Mesenchymal stem cell (in vitro differentiated cells and primary cell): ENCODE measurements at regions not wholly inside any gene's neighbourhood (a gene's known extent, or its start where the extent isn't known, plus 50 kb on each side); places are given as distances from the start of the nearest gene placed in this dataset.
A peak's percentile ranks its signal among the peaks of the same experiment; 100 is the strongest.

Experiments used
- DNase-seq: peaks from one replicate; pipeline ENCODE4 v3.0.0-alpha.2; 2013
- H2AFZ ChIP-seq: one replicate; pipeline ENCODE4 v1.6.1; 2013; ENCODE audit warnings: low read depth, mild to moderate bottlenecking, control low read depth, inconsistent platforms, low read length, moderate library complexity
- H2AK5ac ChIP-seq: 2 replicates; pipeline ENCODE4 v1.6.1; 2013; ENCODE audit warnings: low read length, moderate library complexity, mild to moderate bottlenecking, inconsistent platforms; ENCODE audit not compliant: severe bottlenecking
- H2BK120ac ChIP-seq: one replicate; pipeline ENCODE4 v1.6.1; 2013; ENCODE audit warnings: low read depth, mild to moderate bottlenecking, inconsistent platforms, low read length, moderate library complexity
- H2BK12ac ChIP-seq, 2 experiments: one replicate each; pipeline ENCODE4 v1.6.1; 2013; ENCODE audit warnings: inconsistent platforms in 2 of 2, low read length in 2 of 2, mild to moderate bottlenecking in 2 of 2, moderate library complexity in 2 of 2, control low read depth in 1 of 2
- H2BK15ac ChIP-seq: one replicate; pipeline ENCODE4 v1.6.1; 2013; ENCODE audit warnings: mild to moderate bottlenecking, low read depth, inconsistent platforms; ENCODE audit not compliant: poor library complexity, severe bottlenecking
- H2BK5ac ChIP-seq: 2 replicates; pipeline ENCODE4 v1.6.1; 2013; ENCODE audit warnings: low read depth, mild to moderate bottlenecking, low read length, control low read depth, inconsistent platforms; ENCODE audit not compliant: poor library complexity, severe bottlenecking
- H3K14ac ChIP-seq, 2 experiments: one replicate each; pipeline ENCODE4 v1.6.1; 2013; ENCODE audit warnings: inconsistent platforms in 2 of 2, low read length in 2 of 2, control low read depth in 1 of 2, mild to moderate bottlenecking in 1 of 2, moderate library complexity in 1 of 2
- H3K18ac ChIP-seq, 2 experiments: one replicate each; pipeline ENCODE4 v1.6.1; 2013; ENCODE audit warnings: inconsistent platforms in 2 of 2, low read length in 2 of 2, control low read depth in 1 of 2, low read depth in 1 of 2, mild to moderate bottlenecking in 1 of 2
- H3K23ac ChIP-seq, 2 experiments: one replicate each; pipeline ENCODE4 v1.6.1; 2013; ENCODE audit warnings: inconsistent platforms in 2 of 2, low read length in 2 of 2, mild to moderate bottlenecking in 2 of 2, moderate library complexity in 2 of 2, control low read depth in 1 of 2
- H3K27ac ChIP-seq: 2 replicates; pipeline ENCODE4 v1.5.1; 2013; ENCODE audit warnings: mild to moderate bottlenecking, moderate library complexity, low read length, control low read depth, inconsistent platforms; ENCODE audit not compliant: poor library complexity, severe bottlenecking
- H3K27me3 ChIP-seq, 2 experiments: 2 replicates each; pipeline versions ENCODE4 v1.6.1 to v1.7.0; 2013; ENCODE audit warnings: low read length in 2 of 2, mild to moderate bottlenecking in 2 of 2, moderate library complexity in 2 of 2, control low read depth in 1 of 2, inconsistent platforms in 1 of 2; ENCODE audit not compliant: control insufficient read depth in 1 of 2, insufficient read depth in 1 of 2
- H3K36me3 ChIP-seq, 2 experiments: 2 replicates each; pipeline versions ENCODE4 v1.6.1 to v1.7.0; 2013; ENCODE audit warnings: low read length in 2 of 2, control low read depth in 1 of 2, inconsistent platforms in 1 of 2, low read depth in 1 of 2, mild to moderate bottlenecking in 1 of 2; ENCODE audit not compliant: insufficient read depth in 2 of 2, control insufficient read depth in 1 of 2
- H3K4ac ChIP-seq, 2 experiments: one replicate each; pipeline ENCODE4 v1.6.1; 2013; ENCODE audit warnings: inconsistent platforms in 2 of 2, low read length in 2 of 2, mild to moderate bottlenecking in 2 of 2, moderate library complexity in 2 of 2, control low read depth in 1 of 2, low read depth in 1 of 2
- H3K4me1 ChIP-seq: 2 replicates; pipeline ENCODE4 v1.6.1; 2013; ENCODE audit warnings: low read depth, low read length, control low read depth; ENCODE audit not compliant: control insufficient read depth, insufficient read depth
- H3K4me2 ChIP-seq: 2 replicates; pipeline ENCODE4 v1.6.1; 2013; ENCODE audit warnings: low read length, mild to moderate bottlenecking, inconsistent platforms; ENCODE audit not compliant: poor library complexity, severe bottlenecking
- H3K4me3 ChIP-seq, 2 experiments: 2 replicates each; pipeline versions ENCODE4 v1.5.1 to v1.7.0; 2013; ENCODE audit warnings: low read length in 2 of 2, mild to moderate bottlenecking in 2 of 2, control low read depth in 1 of 2, low read depth in 1 of 2; ENCODE audit not compliant: insufficient read depth in 1 of 2
- H3K79me1 ChIP-seq: replicated peaks from 2 replicates; pipeline ENCODE4 v1.6.1; 2013; ENCODE audit warnings: mild to moderate bottlenecking, control low read depth, low read length, inconsistent platforms; ENCODE audit not compliant: poor library complexity, severe bottlenecking
- H3K9ac ChIP-seq: 2 replicates; pipeline ENCODE4 v1.7.0; 2013; ENCODE audit warnings: mild to moderate bottlenecking, low read length, moderate library complexity
- H3K9me3 ChIP-seq: 2 replicates; pipeline ENCODE4 v1.7.0; 2013; ENCODE audit warnings: mild to moderate bottlenecking, low read length; ENCODE audit not compliant: control insufficient read depth
- H4K8ac ChIP-seq: one replicate; pipeline ENCODE4 v1.6.1; 2013; ENCODE audit warnings: inconsistent platforms, mild to moderate bottlenecking, low read length, moderate library complexity
- H4K91ac ChIP-seq: one replicate; pipeline ENCODE4 v1.6.1; 2013; ENCODE audit warnings: mild to moderate bottlenecking, low read length, inconsistent platforms
- WGBS: methylation state at CpG from one replicate; pipeline ENCODE4 v1.1.7; 2013; ENCODE audit warnings: mixed read lengths; 5-methylcytosine and 5-hydroxymethylcytosine counted together

DNA sequence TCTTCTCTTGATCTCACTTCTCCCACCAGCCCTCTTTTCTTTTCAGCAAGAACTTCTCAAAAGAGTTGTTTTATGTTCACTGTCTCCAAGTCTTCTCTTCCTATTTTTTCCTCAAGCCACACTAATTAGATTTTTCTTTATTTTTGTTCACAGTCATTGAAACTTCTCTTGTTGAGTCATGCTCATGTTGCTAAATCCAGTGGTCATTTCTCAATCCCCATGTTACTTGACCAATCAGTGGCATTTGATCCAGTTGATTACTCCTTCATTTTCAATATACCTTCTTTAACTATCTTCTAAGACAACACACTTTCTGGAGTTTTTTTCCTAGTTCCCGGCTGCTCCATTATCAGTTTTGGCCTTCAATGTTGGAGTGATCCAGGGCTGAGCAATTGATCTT, 103.1 kb upstream of the LSM6 start:
- no peaks in the 10 kb centered on the region for H3K4me1 ChIP-seq
- H3K4ac ChIP-seq, result no peak overlapping the region
- no peak overlapping the region for H4K8ac ChIP-seq
- no peak overlapping the region for H4K91ac ChIP-seq
- H3K4me3 ChIP-seq, result no peak overlapping the region
- no peaks in the 10 kb centered on the region for H3K79me1 ChIP-seq
- H3K9ac ChIP-seq, result no peak overlapping the region
- no peak overlapping the region for H2BK15ac ChIP-seq
- DNase-seq, result peak; percentile 5
- no peak overlapping the region for H3K18ac ChIP-seq
- H3K14ac ChIP-seq, result no peak overlapping the region
- H3K9me3 ChIP-seq, result no peaks in the 10 kb centered on the region
- H3K23ac ChIP-seq, result no peak overlapping the region
- no peaks in the 10 kb centered on the region for H3K27me3 ChIP-seq
- no peak overlapping the region for H2BK120ac ChIP-seq
- no peak overlapping the region for H2AFZ ChIP-seq
- no peaks in the 10 kb centered on the region for H3K36me3 ChIP-seq
- 96% methylated on average over 1 of the region's 1 CpG for WGBS
- no peak overlapping the region for H2BK12ac ChIP-seq
- H2AK5ac ChIP-seq, result no peak overlapping the region
- no peak overlapping the region for H2BK5ac ChIP-seq
- H3K27ac ChIP-seq, result no peak overlapping the region
- no peak overlapping the region for H3K4me2 ChIP-seq

DNA sequence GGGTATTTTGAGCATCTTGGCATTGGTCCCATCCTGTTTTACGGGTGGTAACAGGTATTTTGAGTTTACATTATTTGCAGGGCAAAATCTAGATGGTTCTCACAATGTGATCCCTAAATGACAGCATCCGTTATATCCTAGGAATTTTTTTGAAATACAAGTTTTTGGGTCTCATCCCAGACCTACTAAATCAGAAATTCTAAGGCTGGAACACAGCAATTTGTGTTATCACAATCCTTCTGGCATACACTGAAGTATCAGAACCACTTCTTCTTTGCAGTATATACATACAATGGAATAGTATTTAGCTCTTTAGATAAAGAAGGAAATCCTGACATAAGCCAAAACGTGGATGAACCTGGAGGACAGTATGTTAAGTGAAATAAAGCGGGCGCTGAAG, 104.1 kb upstream of the LSM6 start:
- no peaks in the 10 kb centered on the region for H3K79me1 ChIP-seq
- H2AK5ac ChIP-seq, result no peak overlapping the region
- H4K91ac ChIP-seq, result no peak overlapping the region
- no peak overlapping the region for H2BK15ac ChIP-seq
- H2BK5ac ChIP-seq, result no peak overlapping the region
- no peaks in the 10 kb centered on the region for H3K4me1 ChIP-seq
- no peak overlapping the region for H3K4ac ChIP-seq
- H2AFZ ChIP-seq, result no peak overlapping the region
- no peak overlapping the region for H3K18ac ChIP-seq
- no peak overlapping the region for H3K4me2 ChIP-seq
- H2BK12ac ChIP-seq, result no peak overlapping the region
- H3K9me3 ChIP-seq, result no peaks in the 10 kb centered on the region
- H3K36me3 ChIP-seq, result no peaks in the 10 kb centered on the region
- H3K27me3 ChIP-seq, result no peaks in the 10 kb centered on the region
- no peak overlapping the region for H3K9ac ChIP-seq
- WGBS, result 92% methylated on average over 1 of the region's 5 CpGs
- no peak for DNase-seq
- no peak overlapping the region for H3K23ac ChIP-seq
- H3K4me3 ChIP-seq, result no peak overlapping the region
- no peak overlapping the region for H4K8ac ChIP-seq
- H3K27ac ChIP-seq, result no peak overlapping the region
- no peak overlapping the region for H2BK120ac ChIP-seq
- H3K14ac ChIP-seq, result no peak overlapping the region

DNA sequence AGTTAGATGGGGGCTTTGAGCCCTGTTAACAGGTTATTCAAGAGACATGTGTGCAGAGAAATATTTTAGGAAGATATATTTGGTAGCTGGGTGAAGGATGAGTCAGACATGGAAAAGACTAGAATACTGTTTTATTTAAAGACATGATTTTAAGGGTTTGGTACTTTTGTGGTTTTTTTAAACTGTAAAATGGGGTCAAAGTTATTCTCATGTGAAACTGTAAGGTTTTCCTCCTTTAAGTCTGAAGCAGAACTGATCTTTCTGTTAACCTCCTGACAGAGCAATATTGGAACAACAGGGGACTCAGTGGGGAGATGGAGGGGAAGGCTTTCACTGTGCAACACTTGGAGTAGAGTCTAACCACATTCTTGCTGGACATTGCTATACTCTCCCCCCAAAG, 112.4 kb upstream of the LSM6 start:
- no peak overlapping the region for H3K4ac ChIP-seq
- H2BK15ac ChIP-seq, result no peak overlapping the region
- H2AK5ac ChIP-seq, result no peak overlapping the region
- no peak for DNase-seq
- H2BK5ac ChIP-seq, result no peak overlapping the region
- no peak overlapping the region for H4K8ac ChIP-seq
- H3K9me3 ChIP-seq, result no peaks in the 10 kb centered on the region
- no peaks in the 10 kb centered on the region for H3K36me3 ChIP-seq
- peaks cover 0 to 8% of the 10 kb centered on the region in 2 experiments for H3K27me3 ChIP-seq
- no peak overlapping the region for H3K9ac ChIP-seq
- no peak overlapping the region for H4K91ac ChIP-seq
- H3K18ac ChIP-seq, result no peak overlapping the region
- peaks cover 2% of the 10 kb centered on the region for H3K4me1 ChIP-seq
- no peaks in the 10 kb centered on the region for H3K79me1 ChIP-seq
- H3K4me3 ChIP-seq, result no peak overlapping the region
- no peak overlapping the region for H3K4me2 ChIP-seq
- H2BK120ac ChIP-seq, result no peak overlapping the region
- H3K27ac ChIP-seq, result no peak overlapping the region
- no peak overlapping the region for H3K23ac ChIP-seq
- no peak overlapping the region for H3K14ac ChIP-seq
- H2AFZ ChIP-seq, result no peak overlapping the region
- H2BK12ac ChIP-seq, result no peak overlapping the region

DNA sequence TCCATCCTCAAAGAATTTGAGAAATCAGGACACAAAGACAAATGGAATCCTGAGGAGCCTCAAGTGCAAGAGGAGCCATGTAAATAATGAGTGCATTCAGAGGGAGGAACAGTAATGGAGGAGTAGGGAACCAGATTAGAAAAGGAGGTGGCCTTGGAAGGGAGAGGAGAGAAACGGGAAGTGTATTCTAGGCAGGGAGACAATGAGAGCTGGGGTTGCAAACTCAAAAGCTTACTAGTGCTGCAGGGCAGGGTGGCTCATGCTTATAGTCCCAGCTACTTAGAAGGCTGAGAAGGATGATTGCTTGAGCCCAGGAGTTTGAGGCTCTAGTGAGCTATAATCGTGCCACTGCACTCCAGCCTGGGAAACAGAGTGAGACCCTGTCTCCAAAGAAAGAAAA, 113.2 kb upstream of the LSM6 start:
- no peak overlapping the region for H3K9ac ChIP-seq
- H4K8ac ChIP-seq, result no peak overlapping the region
- H3K79me1 ChIP-seq, result no peaks in the 10 kb centered on the region
- no peak overlapping the region for H3K4ac ChIP-seq
- H2BK120ac ChIP-seq, result no peak overlapping the region
- H2AK5ac ChIP-seq, result no peak overlapping the region
- WGBS, result 57% methylated on average over 2 of the region's 2 CpGs
- no peak overlapping the region for H2BK15ac ChIP-seq
- DNase-seq, result no peak
- H3K4me1 ChIP-seq, result peaks cover 2% of the 10 kb centered on the region
- H3K4me2 ChIP-seq, result no peak overlapping the region
- H3K9me3 ChIP-seq, result no peaks in the 10 kb centered on the region
- no peak overlapping the region for H2BK12ac ChIP-seq
- H3K4me3 ChIP-seq, result no peak overlapping the region
- H2BK5ac ChIP-seq, result no peak overlapping the region
- no peak overlapping the region for H2AFZ ChIP-seq
- no peak overlapping the region for H3K18ac ChIP-seq
- H4K91ac ChIP-seq, result no peak overlapping the region
- H3K27ac ChIP-seq, result no peak overlapping the region
- no peak overlapping the region for H3K14ac ChIP-seq
- no peaks in the 10 kb centered on the region for H3K36me3 ChIP-seq
- H3K27me3 ChIP-seq, result peaks cover 0 to 8% of the 10 kb centered on the region in 2 experiments
- H3K23ac ChIP-seq, result no peak overlapping the region
